GM21526 (cell line): ENCODE measurements at regions not wholly inside any gene's neighbourhood (a gene's known extent, or its start where the extent isn't known, plus 50 kb on each side); places are given as distances from the start of the nearest gene placed in this dataset.

ENCODE experiments used
- ATAC-seq: cut with Tn5 transposase; IDR thresholded peaks from one replicate; pipeline ENCODE4 v1.9.1; 2021; ENCODE audit warnings: moderate library complexity; ENCODE audit not compliant: unreplicated experiment, low FRiP score

- no peak for ATAC-seq
These were observed 561.2 kb downstream of the HAO1 start for GRCh38 chr20:7378864-7379605.

GRCh38 chr20:7379621-7380220, 560.5 kb downstream of the HAO1 start:
- no peak for ATAC-seq

- ATAC-seq = no peak
These were observed 557.0 kb downstream of the HAO1 start for GRCh38 chr20:7383216-7383615.

DNA sequence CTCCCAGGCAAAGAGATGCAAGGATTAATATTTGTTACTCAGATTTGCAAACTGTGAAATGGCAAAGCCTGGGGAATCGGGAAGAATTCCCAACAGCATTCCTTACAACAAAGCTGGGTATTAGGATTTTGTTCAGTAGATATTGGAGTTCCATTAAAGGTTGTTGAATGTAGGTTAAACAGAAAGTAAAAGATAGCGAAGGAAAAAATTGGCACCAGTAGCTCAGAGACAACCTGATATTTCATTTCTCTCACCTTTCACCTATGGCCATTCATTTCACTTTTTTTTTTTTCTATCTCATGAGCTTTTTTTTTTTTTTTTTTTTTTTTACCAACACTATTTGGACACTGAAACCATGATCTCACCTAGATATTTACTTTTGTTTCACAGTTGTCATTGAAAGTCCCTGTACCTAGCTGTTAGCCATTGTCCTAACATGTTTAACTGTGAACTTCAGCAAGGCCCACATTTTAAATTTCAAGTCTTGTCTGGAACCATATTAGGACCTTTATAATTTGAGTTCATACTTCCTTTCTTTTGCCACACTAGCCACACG, 552.5 kb downstream of the HAO1 start:
- no peak for ATAC-seq

DNA sequence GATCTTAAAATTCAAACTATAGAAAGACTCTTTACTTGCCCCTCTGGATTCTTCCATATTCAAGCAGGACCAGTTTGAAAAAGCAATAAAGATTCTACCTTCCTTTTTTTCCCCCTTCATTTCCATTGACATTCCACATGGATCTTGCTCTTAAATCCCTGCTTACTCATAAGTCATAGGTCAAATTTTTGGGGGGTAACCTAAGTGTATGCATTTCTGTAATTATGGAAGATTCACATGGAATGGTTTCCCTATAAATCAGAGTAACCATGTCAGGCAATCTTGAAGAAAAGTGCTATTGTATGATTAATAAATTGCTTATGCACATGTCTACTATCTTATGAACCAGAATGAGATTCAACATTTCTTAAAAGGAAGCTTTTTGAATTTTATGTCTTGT, 551.0 kb downstream of the HAO1 start:
- no peak for ATAC-seq

DNA sequence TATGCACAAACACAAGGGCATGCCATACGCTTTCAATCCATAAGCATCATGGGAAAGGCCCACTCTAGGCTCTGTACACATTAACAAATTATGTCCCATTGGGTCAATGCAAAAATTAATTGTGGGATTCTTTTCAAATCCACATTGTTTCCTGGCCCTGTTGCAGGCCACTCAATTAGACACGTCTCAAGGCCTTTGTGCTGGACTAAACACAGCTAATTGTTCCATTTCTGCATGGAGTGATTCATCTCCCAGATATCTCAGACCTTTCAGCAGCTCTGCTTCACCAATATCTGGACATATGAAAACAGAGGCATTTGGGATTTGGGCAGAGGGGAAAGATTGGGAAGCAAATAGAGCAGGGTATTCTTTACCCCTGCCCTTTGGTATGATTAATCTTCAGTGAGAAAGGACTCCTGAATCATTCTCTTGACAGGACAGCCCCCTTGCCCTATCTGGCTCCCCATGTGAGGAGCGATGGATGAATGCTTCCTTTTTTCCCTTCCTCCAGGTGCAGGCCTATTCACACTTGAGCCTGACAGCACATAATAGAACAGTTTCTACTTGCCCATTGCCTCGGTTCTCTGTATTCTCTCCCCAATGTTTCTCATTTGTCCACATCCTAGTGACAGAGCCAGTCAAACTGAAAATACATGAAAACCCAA, 547.6 kb downstream of the HAO1 start:
- ATAC-seq = no peak

DNA sequence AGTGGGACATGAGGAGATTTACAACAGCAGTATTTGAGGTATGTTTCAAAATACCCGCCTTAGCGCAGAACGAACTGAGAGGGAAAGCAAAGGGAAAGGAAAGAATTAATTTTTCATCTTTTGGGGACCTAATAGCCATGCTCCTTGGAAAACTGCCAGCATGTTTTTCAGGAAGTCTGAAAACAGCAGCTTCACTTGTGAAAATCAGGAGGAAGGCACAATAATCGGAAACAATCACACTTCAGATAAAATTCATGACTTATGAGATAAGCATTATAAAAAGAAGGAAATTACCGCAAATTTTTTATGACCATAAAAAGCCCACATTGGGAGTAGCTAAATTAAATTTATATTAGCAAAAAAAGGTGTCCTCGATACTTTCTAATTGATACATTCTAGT, 541.1 kb downstream of the HAO1 start:
- no peak for ATAC-seq

DNA sequence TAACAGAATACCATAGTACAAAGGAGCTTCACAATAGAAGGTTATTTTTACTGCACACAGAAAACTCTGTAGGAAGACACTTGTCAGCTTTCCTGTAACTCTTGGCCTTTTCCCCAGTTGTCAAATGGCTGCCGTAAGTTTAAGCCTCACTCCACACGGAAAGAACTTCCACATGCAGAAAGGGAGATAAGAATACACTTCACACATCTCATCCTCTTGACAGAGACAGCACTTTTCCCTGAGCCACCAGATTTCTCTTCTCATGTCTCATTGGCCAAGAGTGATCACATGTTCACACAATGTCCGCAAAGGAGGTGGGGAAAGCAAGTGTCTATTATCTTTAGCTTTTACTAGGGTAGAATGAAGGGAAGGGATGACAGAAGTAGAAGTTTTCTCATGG, 540.7 kb downstream of the HAO1 start:
- no peak for ATAC-seq

DNA sequence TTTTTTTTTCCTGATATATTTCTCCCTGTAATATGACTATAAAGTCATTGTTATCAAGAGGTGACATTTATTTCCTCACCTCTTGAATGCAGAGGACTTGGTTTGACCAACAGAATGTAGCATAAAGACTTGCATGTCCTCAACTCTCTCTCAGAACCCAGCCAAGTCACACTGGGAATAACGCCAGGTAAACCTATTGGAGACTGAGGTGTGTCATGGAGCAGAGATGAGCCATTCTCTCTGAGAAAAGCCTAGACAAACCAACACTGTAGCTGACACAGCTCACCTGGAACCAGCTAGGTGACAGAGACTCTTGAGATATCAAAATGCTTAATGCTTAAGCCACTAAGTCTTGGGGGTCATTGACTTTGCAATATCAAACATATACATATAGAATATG, 533.6 kb downstream of the HAO1 start:
- no peak for ATAC-seq

DNA sequence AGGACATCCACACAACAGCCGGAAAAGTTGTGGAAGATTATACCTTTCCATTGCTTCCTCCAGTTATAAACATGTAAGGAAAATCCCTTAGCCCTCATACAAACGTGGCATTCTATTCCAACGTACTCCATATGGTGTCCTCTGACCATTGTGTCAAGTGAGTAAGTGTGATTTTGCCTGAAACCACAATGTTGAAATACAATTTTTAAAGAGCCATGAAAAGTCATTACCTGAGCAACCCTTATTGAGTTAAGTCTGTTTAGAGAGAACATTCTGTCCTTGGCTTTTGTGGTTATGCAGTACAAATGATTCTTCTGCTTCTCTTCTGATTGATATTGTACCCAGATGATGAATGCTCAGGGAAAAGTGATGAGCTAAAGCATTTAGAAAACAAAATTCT, 530.1 kb downstream of the HAO1 start:
- ATAC-seq = no peak

DNA sequence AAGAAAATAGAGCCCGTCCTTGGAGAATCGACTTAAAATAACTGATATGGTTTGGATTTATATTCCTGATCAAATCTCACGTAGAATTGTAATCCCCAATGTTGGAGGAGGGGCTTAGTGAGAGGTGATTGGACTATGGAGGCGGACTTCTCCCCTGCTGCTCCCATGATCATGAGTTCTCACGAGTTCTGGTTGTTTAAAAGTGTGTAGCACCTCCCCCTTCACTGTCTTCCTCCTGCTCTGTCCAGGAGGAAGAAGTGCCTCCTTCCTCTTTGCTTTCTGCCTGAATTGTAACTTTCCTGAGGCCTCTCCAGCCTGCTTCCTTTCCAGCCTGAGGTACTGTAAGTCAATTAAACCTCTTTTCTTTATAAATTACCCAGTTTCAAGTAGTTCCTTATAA, 529.2 kb downstream of the HAO1 start:
- no peak for ATAC-seq

GRCh38 chr20:7415427-7415826, 524.8 kb downstream of the HAO1 start:
- ATAC-seq = no peak

DNA sequence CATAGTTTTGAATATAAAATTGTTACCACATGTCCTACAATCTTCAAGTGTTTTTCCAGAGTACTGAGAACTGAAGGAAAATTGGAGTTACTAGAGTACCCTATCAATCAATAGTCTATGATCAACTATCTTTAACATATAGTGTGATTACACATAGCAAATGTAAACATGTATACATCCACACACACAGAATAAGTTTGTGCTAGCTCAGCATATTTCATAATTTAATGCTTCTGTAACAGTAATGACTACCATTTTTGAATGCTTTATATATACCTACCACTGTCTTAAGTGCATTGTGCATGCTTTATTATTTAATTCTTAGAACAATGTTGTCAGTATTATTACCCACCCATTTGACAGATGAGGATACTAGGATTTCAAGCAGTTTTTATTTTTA, 523.9 kb downstream of the HAO1 start:
- no peak for ATAC-seq

DNA sequence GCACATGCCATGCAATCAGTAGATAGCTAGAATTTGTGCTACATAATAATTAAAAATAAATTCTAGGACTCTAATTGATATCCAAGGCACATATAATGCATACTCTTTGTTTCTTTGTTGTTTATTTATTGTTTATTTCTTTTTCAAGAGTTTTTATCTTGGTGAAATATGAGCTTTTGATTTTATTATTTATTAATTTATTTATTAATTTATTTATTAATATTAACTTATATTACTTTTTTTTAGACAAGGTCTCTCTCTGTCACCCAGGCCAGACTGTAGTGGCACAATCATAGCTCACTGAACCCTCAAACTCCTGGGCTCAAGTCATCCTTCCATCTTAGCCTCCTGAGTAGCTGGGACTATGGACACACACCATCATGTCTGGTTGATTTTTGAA, 519.9 kb downstream of the HAO1 start:
- ATAC-seq = no peak

- no peak for ATAC-seq
These were observed 513.3 kb downstream of the HAO1 start for GRCh38 chr20:7426890-7427496.

- ATAC-seq = no peak
These were observed 511.3 kb downstream of the HAO1 start for GRCh38 chr20:7428946-7429345.

DNA sequence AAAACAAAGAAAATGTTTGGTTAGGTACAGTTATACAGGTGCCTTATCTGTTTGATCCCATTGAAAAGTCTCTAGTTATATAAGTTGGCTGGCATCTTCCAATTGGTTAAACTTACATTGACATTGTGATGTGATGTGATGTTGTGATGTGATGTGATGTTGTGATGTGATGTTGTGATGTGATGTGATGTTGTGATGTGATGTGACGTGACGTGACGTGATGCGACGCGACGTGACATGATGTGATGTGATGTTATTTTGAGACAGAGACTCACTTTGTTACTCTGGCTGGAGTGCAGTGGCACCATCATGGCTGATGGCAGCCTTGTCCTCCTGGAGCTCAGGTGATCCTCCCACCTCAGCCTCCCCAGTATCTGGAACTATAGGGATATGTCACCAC, 507.6 kb downstream of the HAO1 start:
- ATAC-seq = no peak

DNA sequence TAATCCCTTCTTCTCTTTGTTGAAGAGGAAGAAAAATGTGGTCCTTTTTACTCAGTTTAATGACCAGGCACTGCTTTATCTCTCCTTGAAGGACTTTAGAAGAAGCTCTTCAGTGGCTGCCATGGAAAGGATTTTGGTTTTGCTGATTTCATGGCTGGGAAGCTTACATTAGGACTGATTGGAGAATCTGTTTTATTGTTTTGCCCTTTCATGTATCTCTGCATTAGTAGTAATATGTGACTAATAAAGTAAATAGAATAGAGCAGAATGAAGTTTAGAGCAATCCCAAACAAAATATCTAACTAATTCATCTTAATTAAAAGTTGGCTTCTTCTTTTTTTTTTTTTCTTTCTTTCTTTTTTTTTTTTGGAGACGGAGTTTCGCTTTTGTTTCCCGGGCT, 502.9 kb downstream of the HAO1 start:
- ATAC-seq = no peak

- no peak for ATAC-seq
These were observed 491.0 kb downstream of the HAO1 start for GRCh38 chr20:7449269-7449668.

- ATAC-seq = no peak
These were observed 487.4 kb downstream of the HAO1 start for GRCh38 chr20:7452890-7453289.

DNA sequence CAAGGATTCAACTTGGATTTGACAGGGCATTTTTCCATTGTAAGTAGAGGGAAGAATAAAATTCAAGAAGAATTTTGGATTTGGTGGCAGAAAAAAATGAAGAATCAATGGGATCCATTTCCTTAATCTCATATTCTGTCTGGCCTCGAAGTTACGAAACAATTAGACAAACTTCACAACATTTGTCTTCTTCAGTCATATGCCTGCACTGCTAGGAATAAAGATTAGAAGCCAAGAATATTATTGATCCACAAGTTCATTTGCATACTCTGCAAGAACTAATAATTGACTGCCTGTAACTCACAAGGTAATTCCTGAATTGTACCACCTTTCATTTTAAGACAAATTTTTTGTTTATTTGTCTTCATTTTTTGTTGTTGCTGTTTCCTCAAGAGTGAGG, 486.2 kb downstream of the HAO1 start:
- no peak for ATAC-seq
